ENCODE measurements at regions not wholly inside any gene's neighbourhood (a gene's known extent, or its start where the extent isn't known, plus 50 kb on each side); places are given as distances from the start of the nearest gene placed in this dataset.

DNA sequence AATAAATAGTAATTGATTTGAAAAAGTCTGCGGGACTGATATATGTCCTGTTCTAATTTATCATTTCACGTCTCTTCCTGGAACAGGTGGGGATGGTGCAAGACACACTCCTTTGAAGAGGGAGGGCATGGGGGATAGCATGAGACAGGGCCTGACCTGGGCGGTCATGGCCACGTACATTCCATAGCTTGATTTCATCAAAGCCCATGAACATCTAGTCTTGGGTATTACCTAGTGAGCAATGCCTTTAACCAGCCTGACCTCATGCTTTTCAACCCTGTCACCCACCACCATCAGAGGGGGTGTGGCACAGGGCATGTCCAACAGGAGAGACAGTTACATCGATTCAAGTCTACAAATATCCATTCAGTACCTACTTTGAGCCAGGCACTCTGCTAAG lies 52.3 kb upstream of the HOPX start:
- TF ChIP-seq POLR2A (IDR thresholded peaks at IDR 0.05; ENCODE audit: low read depth) = no peak
- TF ChIP-seq, protein P1, sequence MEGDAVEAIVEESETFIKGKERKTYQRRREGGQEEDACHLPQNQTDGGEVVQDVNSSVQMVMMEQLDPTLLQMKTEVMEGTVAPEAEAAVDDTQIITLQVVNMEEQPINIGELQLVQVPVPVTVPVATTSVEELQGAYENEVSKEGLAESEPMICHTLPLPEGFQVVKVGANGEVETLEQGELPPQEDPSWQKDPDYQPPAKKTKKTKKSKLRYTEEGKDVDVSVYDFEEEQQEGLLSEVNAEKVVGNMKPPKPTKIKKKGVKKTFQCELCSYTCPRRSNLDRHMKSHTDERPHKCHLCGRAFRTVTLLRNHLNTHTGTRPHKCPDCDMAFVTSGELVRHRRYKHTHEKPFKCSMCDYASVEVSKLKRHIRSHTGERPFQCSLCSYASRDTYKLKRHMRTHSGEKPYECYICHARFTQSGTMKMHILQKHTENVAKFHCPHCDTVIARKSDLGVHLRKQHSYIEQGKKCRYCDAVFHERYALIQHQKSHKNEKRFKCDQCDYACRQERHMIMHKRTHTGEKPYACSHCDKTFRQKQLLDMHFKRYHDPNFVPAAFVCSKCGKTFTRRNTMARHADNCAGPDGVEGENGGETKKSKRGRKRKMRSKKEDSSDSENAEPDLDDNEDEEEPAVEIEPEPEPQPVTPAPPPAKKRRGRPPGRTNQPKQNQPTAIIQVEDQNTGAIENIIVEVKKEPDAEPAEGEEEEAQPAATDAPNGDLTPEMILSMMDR (IDR thresholded peaks at IDR 0.05) = no peak
